HG02763 (cell line): ENCODE measurements at regions not wholly inside any gene's neighbourhood (a gene's known extent, or its start where the extent isn't known, plus 50 kb on each side); places are given as distances from the start of the nearest gene placed in this dataset.

Experiments
- ATAC-seq: cut with Tn5 transposase; IDR thresholded peaks from one replicate; pipeline ENCODE4 v1.9.1; 2021; ENCODE audit warnings: mild to moderate bottlenecking, moderate library complexity; ENCODE audit not compliant: unreplicated experiment

GRCh38 chr14:98229656-98230366, 1042.2 kb downstream of the BCL11B start:
- no peak for ATAC-seq

GRCh38 chr14:98230411-98230810, 1041.6 kb downstream of the BCL11B start:
- ATAC-seq: no peak

GRCh38 chr14:98231210-98231609, 1040.8 kb downstream of the BCL11B start:
- ATAC-seq: no peak

DNA sequence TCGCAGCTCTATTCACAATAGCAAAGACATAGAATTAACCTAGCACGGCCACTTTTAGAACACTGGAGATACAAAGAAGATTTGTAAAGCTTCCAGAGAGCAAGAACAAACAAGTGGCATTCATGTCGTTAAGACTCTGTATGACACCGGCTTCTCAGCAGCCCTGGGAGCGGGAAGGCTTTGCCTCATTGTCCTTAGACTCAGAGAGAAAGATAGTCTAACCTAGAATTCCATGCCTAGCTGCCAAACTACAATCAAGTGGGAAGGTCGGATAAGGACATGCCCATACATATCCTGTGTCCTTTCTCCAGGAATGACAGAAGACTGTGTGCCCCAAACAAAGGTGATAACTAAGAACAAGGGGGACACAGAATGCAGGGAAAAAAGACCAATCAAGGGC, 1038.3 kb downstream of the BCL11B start:
- ATAC-seq: no peak

- ATAC-seq: no peak
These were observed 1037.8 kb downstream of the BCL11B start for GRCh38 chr14:98234208-98234607.

- no peak for ATAC-seq
These were observed 1035.7 kb downstream of the BCL11B start for GRCh38 chr14:98236314-98236713.

GRCh38 chr14:98237939-98238338, 1034.1 kb downstream of the BCL11B start:
- no peak for ATAC-seq

- no peak for ATAC-seq
These were observed 1031.6 kb downstream of the BCL11B start for GRCh38 chr14:98240376-98240775.

DNA sequence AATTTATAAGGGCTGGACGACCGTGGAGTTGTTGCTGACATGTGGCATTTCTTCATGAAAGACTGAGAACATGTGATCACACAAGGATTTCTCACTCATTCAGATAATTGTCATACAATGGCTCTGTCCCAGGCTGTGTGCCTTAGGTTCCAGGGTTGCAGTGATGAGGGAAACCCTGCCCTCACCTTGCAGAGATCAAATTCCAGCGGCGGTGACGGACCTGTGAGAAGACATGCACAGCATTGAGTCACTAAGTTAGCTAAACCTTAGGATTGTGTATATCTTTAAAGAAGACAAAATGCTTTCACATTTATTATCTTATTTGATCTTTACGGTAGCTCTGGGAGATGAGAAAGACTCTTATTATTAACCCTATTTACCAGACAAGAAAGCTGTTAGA, 1029.1 kb downstream of the BCL11B start:
- ATAC-seq: no peak

GRCh38 chr14:98243332-98243731, 1028.7 kb downstream of the BCL11B start:
- ATAC-seq: no peak

- no peak for ATAC-seq
These were observed 1027.6 kb downstream of the BCL11B start for GRCh38 chr14:98244162-98244948.

- ATAC-seq: no peak
These were observed 1026.9 kb downstream of the BCL11B start for GRCh38 chr14:98244966-98245569.

DNA sequence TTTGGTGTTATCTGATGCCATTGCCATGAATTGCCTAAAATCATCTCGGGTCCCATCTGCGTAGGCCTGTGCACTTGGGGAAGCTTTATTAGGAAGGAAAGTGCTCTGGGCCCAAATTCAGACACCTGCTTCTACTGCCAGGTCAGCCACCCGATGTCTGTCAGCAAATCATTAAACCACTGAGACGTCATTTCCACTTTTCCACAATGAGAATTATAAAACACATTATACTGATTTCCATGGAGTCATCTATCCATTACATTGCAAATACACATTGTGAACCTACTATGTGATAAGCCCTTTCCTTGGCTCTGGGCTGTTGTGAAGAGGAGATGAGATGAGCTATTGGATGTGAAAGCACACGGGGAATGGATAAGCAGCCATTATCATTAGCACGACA, 1022.9 kb downstream of the BCL11B start:
- ATAC-seq: no peak

- ATAC-seq: no peak
These were observed 1022.5 kb downstream of the BCL11B start for GRCh38 chr14:98249476-98249875.

DNA sequence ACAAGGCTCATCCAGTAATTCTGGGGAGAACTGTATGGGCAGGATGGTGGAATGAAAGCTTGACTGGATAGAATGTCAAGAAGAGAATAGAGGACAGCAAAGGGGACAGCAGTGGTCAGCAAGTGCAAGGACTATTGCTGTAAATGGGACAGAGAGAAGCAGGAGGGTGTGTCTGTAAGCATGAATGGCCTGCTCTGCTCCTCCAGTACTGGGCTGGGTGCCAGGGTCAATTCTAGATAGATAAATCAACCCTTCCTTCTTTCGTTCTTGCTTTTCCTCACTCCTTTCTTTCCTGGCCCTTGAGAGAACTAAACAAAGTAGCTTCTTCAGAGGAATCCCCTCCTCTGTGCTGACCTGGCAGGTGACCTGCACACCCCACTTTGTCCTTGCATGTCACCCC, 1019.2 kb downstream of the BCL11B start:
- no peak for ATAC-seq

GRCh38 chr14:98259881-98260280, 1012.1 kb downstream of the BCL11B start:
- no peak for ATAC-seq

GRCh38 chr14:98262566-98262965, 1009.4 kb downstream of the BCL11B start:
- no peak for ATAC-seq

DNA sequence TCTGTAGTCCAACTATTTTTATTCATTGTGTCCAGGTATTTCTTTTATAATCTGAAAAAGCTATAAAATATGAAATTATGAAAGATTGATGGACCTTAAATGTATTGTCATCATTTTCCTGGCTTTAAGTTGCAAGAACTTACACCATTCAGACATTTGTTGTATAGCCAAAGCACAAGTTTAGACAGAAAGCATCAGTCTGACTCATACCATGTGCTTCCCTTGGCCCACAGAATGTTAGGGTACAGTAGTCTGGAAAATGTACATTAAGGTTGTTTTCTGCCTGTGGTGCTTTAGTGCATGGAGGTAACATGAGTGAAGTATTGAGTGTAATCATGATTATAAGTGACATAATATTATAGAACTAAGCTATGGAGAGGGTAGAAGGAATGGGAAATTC, 1002.5 kb downstream of the BCL11B start:
- ATAC-seq: no peak

DNA sequence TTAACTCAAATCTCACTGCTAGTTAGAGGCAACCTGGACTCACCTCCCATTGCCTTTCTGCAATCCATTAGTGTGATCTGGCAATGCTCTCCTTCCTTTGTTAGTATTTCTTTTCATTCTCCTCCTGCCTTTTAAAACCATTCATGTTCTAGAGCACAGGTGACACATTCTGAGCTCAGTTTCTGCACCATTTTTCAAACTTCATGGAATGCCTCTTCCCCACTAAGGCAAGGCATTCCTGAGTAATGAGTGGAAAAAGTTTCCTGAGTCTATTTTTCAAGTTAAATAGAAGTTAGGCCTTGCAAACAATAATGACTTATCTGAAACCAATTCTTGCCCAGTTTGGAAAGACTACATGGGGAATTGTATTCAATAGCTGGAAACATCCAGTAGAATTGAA, 1001.8 kb downstream of the BCL11B start:
- ATAC-seq: no peak

GRCh38 chr14:98274596-98274995, 997.4 kb downstream of the BCL11B start:
- ATAC-seq: no peak

GRCh38 chr14:98278800-98279199, 993.2 kb downstream of the BCL11B start:
- no peak for ATAC-seq

DNA sequence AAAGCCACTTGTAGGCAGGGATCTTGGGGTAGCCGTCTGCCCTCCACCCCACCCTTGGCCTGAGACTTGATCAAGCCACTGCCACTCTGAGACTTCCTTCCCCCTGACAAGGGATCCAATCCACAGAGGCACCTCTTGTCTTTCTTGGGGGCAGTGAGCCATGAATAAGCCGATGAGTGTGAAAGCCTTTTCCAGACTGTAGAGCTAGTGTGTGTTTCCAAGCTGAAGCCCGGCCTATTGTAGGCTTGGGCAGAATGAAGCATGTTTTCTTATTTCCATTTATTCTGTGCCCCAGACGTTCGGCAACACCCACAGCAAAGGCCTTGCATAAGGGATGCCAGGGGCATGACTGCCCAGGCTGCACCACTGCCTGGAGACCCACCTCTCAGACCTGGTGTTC, 991.6 kb downstream of the BCL11B start:
- no peak for ATAC-seq
